ENCODE measurements at regions not wholly inside any gene's neighbourhood (a gene's known extent, or its start where the extent isn't known, plus 50 kb on each side); places are given as distances from the start of the nearest gene placed in this dataset.

DNA sequence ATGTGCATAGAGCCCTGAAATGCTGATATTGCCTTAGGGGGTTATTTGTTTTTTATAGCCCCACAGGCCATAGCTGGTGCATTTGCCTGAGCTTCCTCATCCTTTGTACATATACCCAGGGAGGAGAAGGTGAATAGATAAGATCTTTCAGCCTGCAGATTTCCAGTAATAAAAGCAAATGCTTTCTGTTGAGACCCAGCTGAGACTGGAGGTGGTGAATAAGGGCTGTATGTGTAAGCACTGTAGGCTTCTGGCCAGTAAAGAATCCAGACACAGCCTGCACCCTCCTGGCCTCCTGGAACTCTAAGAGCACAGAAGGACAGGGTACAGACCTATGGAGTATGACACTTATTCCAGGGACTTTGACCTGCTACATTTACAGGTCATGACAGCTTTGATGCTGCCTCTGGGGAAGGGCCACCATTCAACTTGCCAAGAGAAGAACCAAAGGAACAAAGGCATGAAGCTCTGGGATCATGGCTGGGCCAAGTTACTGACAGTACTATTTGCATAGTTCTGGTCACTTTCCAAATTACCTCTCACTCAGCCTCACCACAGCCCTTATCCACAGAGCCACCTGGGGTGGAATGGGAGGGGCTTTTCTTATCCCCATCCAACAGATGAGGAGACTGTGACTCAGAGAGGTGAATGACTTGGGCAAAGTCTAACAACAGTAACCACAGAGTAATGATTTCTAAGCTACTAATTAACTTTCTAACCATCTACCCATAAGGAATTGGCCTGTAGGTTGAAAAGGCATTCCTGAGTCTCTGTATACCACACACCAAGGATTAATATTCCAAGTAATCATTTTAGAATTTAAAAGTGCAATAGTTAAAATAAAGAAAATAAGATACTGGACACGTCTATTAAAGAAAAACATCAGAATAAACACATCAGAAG lies 604.5 kb upstream of the KLF4 start:
- TF ChIP-seq, protein P1, sequence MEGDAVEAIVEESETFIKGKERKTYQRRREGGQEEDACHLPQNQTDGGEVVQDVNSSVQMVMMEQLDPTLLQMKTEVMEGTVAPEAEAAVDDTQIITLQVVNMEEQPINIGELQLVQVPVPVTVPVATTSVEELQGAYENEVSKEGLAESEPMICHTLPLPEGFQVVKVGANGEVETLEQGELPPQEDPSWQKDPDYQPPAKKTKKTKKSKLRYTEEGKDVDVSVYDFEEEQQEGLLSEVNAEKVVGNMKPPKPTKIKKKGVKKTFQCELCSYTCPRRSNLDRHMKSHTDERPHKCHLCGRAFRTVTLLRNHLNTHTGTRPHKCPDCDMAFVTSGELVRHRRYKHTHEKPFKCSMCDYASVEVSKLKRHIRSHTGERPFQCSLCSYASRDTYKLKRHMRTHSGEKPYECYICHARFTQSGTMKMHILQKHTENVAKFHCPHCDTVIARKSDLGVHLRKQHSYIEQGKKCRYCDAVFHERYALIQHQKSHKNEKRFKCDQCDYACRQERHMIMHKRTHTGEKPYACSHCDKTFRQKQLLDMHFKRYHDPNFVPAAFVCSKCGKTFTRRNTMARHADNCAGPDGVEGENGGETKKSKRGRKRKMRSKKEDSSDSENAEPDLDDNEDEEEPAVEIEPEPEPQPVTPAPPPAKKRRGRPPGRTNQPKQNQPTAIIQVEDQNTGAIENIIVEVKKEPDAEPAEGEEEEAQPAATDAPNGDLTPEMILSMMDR (IDR thresholded peaks at IDR 0.05), result no peak

DNA sequence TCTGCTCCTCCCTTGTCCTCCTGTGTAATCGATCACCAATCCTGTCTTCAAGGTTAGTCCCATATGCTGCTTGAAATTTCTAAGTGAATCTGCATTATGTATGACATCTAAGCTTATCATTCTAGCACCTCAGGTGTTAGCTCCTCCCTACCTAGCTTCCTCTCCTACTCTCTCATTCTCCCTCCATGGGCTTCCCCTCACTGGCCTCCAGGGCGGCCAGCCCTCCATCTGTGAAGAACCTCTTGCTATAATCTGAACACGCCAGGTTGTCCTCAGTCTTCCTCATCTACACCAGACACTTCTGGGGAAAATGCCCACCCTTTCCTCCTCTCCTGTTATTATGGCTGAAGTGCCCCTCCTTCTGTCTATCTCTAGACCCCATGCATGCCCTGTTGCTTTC lies 599.3 kb upstream of the KLF4 start:
- TF ChIP-seq, protein P1 (IDR thresholded peaks at IDR 0.05), result no peak

DNA sequence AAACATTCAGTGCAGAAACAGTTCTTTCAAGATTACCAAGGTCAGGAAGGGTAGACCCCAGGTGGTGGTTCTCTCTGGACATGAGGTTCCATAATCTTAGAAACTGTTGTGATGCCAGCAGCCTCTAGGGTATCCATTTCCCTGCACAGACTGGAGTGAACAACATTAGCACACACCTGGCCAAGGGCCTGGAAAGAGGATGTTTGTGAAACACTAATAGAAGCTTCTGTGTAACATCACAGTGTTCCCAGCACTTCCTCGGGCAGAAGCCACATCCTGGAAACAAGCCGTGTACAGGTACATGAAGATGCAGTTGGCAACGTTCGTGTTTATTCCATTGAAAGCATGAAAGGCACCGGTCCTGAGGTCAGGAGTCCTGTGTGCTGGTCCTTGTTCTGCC lies 598.2 kb upstream of the KLF4 start:
- TF ChIP-seq, protein P1 (IDR thresholded peaks at IDR 0.05), result no peak

DNA sequence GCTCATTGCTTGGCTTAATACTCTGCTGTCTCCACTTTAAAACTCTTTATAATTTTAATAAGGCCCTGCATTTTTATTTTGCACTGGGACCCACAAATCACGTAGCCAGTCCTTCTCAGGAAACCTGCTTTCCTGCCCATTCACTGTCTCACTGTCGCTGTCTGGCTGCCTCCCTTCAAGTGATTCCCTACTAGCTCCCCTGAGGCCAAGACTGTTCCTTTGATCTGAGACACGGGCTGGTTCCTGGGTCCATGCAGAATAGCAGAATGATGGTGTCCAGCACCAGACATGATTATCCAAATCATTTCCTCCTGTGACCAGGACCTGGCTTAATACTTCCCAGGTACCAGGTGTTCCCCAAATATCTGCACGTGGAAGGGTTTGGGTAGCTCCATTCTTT lies 597.1 kb upstream of the KLF4 start:
- TF ChIP-seq, protein P1 (IDR thresholded peaks at IDR 0.05), result no peak

DNA sequence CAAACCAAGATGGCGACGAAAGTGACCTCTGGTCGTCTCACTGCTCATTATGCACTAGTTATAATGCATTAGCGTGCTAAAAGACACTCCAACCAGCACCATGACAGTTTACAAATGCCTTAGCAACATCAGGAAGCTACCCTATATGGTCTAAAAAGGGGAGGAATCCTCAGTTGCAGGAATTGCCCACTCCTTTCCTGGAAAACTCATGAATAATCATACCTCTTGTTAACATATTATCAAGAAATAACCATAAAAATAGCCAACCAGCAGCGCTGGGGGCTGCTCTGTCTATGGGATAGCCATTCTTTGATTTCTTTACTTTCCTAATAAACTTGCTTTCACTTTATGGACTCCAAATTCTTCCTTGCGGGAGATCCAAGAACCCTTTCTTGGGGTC lies 595.7 kb upstream of the KLF4 start:
- TF ChIP-seq, protein P1 (IDR thresholded peaks at IDR 0.05), result no peak

DNA sequence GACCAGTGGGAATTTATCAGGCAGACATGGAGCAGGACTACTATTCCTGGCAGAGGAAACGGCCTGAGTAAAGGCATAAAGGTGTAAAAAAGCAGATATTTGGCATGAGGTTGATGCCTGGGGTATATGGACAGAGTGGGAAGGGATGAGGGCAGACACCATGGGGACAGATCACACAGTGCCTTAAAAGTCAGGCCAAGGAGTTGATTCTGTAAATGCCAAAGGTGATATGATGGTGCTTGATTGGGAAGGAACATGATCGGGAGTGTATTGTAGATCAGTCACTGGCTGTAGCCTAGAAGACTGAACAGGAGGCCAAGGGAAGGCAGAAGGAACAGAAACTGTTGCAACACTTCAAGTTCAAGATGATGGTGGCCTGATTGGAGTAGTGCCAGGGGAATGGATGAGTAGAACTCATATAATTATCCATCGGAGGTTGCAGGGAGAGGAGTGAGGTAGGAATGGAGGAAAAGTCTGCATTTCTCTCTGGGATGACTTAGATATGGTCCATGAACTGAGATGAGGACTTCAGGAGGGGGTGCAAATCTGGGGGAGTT lies 594.3 kb upstream of the KLF4 start:
- TF ChIP-seq, protein P1 (IDR thresholded peaks at IDR 0.05), result no peak

DNA sequence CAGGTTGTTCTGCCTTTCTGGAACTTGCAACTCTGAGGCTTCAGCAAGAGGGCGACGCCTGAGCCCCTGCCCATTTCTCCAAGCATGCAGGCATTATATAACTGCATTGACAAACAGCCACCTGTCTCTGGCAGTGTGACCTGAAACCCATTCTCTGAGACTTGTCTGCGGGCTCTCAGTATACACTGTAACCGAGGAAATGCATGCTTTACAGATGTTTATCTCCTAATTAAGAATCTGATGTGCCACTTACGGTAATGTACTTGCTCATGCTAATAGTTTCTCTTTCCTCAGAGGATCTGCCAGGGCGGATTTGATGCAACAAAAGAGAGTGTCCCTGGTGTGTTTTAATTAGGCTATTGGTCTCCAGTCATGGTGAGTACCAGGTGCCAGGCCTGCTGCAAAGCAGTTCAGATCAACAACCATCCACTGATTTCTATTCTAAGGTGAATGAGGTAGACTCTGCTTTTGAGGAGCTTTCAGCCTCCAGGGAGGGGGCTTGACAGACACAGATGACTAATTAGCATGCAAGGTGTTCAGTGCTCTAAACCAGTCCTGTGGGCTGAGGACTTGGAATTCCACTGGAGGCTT lies 593.7 kb upstream of the KLF4 start:
- TF ChIP-seq, protein P1 (IDR thresholded peaks at IDR 0.05), result no peak

Data from LNCAP (cell line).